PC-3 (cell line): ENCODE measurements at regions not wholly inside any gene's neighbourhood (a gene's known extent, or its start where the extent isn't known, plus 50 kb on each side); places are given as distances from the start of the nearest gene placed in this dataset.

Experiments used
- EZH2phosphoT487 ChIP-seq: fragments of 300-600 bp; sonication (generic); IDR thresholded peaks from 2 replicates; pipeline ENCODE4 v1.6.1; 2018; ENCODE audit warnings: mild to moderate bottlenecking, antibody characterized with exemption, low read length, borderline replicate concordance
- TF ChIP-seq, protein P1 (sequence below): fragments of 300-600 bp; sonication (generic); conservative IDR thresholded peaks from 2 replicates; pipeline ENCODE4 v1.5.1; 2017; ENCODE audit warnings: antibody characterized with exemption, low read depth, mild to moderate bottlenecking, low read length

DNA sequence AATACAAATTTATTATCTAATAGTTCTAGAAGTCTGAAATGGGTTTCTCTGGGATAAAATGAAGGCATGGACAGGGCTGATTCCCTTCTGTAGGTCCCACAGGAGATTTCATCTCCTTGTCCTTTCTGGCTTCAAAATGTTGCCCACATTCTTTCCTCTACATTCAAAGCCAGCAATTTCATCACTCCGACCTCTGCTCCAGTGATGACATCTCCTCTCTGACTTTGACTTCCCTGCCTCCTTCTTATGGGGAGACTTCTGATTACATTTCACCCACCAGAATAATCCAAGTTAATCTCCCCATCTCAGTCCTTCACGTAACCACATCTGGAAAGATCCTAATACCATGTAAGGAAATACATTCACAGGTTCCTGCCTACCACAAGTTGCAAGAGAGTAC, 358.0 kb upstream of the C1orf87 start:
- TF ChIP-seq, protein P1, sequence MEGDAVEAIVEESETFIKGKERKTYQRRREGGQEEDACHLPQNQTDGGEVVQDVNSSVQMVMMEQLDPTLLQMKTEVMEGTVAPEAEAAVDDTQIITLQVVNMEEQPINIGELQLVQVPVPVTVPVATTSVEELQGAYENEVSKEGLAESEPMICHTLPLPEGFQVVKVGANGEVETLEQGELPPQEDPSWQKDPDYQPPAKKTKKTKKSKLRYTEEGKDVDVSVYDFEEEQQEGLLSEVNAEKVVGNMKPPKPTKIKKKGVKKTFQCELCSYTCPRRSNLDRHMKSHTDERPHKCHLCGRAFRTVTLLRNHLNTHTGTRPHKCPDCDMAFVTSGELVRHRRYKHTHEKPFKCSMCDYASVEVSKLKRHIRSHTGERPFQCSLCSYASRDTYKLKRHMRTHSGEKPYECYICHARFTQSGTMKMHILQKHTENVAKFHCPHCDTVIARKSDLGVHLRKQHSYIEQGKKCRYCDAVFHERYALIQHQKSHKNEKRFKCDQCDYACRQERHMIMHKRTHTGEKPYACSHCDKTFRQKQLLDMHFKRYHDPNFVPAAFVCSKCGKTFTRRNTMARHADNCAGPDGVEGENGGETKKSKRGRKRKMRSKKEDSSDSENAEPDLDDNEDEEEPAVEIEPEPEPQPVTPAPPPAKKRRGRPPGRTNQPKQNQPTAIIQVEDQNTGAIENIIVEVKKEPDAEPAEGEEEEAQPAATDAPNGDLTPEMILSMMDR, result no peak
- no peak for TF ChIP-seq EZH2phosphoT487
